T-cell (primary cell): ENCODE measurements at regions not wholly inside any gene's neighbourhood (a gene's known extent, or its start where the extent isn't known, plus 50 kb on each side); places are given as distances from the start of the nearest gene placed in this dataset.
"Not testable (repeated sequence)": the region's sequence is repeated elsewhere in the genome, so short reads cannot be mapped to it uniquely, and the experiment has no call there.

Experiments
- ATAC-seq, 4 experiments: fragments of 200-7000 bp in 3 of 4; fragments of 150-1000 bp in 1 of 4; cut with Tn5 transposase; replicated peaks in 1 of 4; 1 replicate in 3 of 4; 2 replicates in 1 of 4; pipeline ENCODE4 v1.10.0; 2021; ENCODE audit warnings: moderate library complexity in 3 of 4, mild to moderate bottlenecking in 2 of 4, moderate number of reproducible peaks in 1 of 4
- CTCF ChIA-PET, 2 donors: fragments of 300-600 bp; sonication (Branson Sonifier 250); formaldehyde crosslinking; loops; one replicate each; lab custom pipeline; 2022; ENCODE audit warnings: antibody characterized with exemption in 2 of 2; lab: Charles Lee
- POLR2A ChIA-PET, 2 donors: fragments of 300-600 bp; sonication (Branson Sonifier 250); formaldehyde crosslinking; loops; one replicate each; lab custom pipeline; 2022; ENCODE audit warnings: antibody characterized with exemption in 2 of 2; lab: Charles Lee
- DNase-seq, 35 experiments: peaks; one replicate each; pipeline versions ENCODE4 v3.0.0 to v3.0.0-alpha.2; 2013 to 2023
- H3K27ac ChIP-seq: one replicate; pipeline ENCODE4 v1.5.1; 2013; ENCODE audit warnings: low read length
- H3K27me3 ChIP-seq, 2 experiments: replicated peaks in 1 of 2; 1 replicate in 1 of 2; 2 replicates in 1 of 2; pipeline versions ENCODE4 v1.6.1 to v1.7.0; 2013; ENCODE audit warnings: low read length in 1 of 2, mixed read lengths in 1 of 2; ENCODE audit not compliant: control insufficient read depth in 2 of 2, insufficient read depth in 2 of 2; ENCODE audit errors: extremely low read depth in 1 of 2
- H3K36me3 ChIP-seq, 2 donors: 1 replicate in 1 of 2; 2 replicates in 1 of 2; pipeline versions ENCODE4 v1.6.1 to v1.7.0; 2013; ENCODE audit warnings: low read length in 1 of 2; ENCODE audit not compliant: control insufficient read depth in 2 of 2, insufficient read depth in 1 of 2; ENCODE audit errors: extremely low read depth in 1 of 2
- H3K4me1 ChIP-seq, 2 experiments: 1 replicate in 1 of 2; 2 replicates in 1 of 2; pipeline versions ENCODE4 v1.6.1 to v1.7.0; 2013; ENCODE audit warnings: low read length in 2 of 2, mixed read lengths in 1 of 2; ENCODE audit not compliant: insufficient read depth in 2 of 2, control insufficient read depth in 1 of 2; ENCODE audit errors: extremely low read depth in 1 of 2
- H3K4me3 ChIP-seq, 2 donors: 1 replicate in 1 of 2; 2 replicates in 1 of 2; pipeline versions ENCODE4 v1.5.1 to v1.7.0; 2013; ENCODE audit warnings: mild to moderate bottlenecking in 2 of 2, low read length in 1 of 2, moderate library complexity in 1 of 2; ENCODE audit not compliant: control insufficient read depth in 1 of 2; ENCODE audit errors: extremely low read depth in 1 of 2
- H3K9me3 ChIP-seq: 2 replicates; pipeline ENCODE4 v1.7.0; 2013
- H3K27ac Mint-ChIP-seq, 2 donors: one replicate each; pipeline ENCODE4 v1.8.0; 2020 to 2021; ENCODE audit warnings: mild to moderate bottlenecking in 2 of 2, mixed read lengths in 2 of 2
- H3K27me3 Mint-ChIP-seq, 2 donors: one replicate each; pipeline ENCODE4 v1.8.0; 2021 to 2022; ENCODE audit warnings: mixed read lengths in 2 of 2
- H3K36me3 Mint-ChIP-seq: one replicate; pipeline ENCODE4 v1.8.0; 2021; ENCODE audit warnings: mixed read lengths
- H3K4me1 Mint-ChIP-seq, 3 donors: one replicate each; pipeline ENCODE4 v1.8.0; 2020 to 2022; ENCODE audit warnings: mixed read lengths in 3 of 3, mild to moderate bottlenecking in 1 of 3
- H3K4me3 Mint-ChIP-seq, 3 donors: one replicate each; pipeline ENCODE4 v1.8.0; 2020 to 2022; ENCODE audit warnings: mild to moderate bottlenecking in 3 of 3, mixed read lengths in 3 of 3, moderate library complexity in 3 of 3
- H3K9me3 Mint-ChIP-seq, 3 donors: one replicate each; pipeline ENCODE4 v1.8.0; 2020 to 2022; ENCODE audit warnings: mixed read lengths in 3 of 3
- WGBS: methylation state at CpG from one replicate; pipeline ENCODE4 v1.1.5; 2013; ENCODE audit warnings: missing lambda C conversion rate; ENCODE audit not compliant: insufficient coverage; 5-methylcytosine and 5-hydroxymethylcytosine counted together

- H3K4me1 ChIP-seq, ATAC-seq, CTCF ChIA-PET, H3K27ac Mint-ChIP-seq, H3K9me3 Mint-ChIP-seq, H3K27ac ChIP-seq, H3K4me3 ChIP-seq, H3K36me3 Mint-ChIP-seq, H3K36me3 ChIP-seq, POLR2A ChIA-PET, H3K9me3 ChIP-seq, H3K4me1 Mint-ChIP-seq, H3K27me3 Mint-ChIP-seq, H3K27me3 ChIP-seq, DNase-seq, H3K4me3 Mint-ChIP-seq: not testable (repeated sequence)
- no CpG with 5 or more reads among the region's 5 CpGs for WGBS
These were observed 180.9 kb downstream of the CEP170 start for GRCh38 chr1:243074224-243074623.

GRCh38 chr1:243067056-243067455 is 188.0 kb downstream of the CEP170 start:
- CTCF ChIA-PET, POLR2A ChIA-PET, H3K4me1 ChIP-seq, H3K36me3 ChIP-seq, H3K27ac ChIP-seq, H3K9me3 Mint-ChIP-seq, H3K4me3 ChIP-seq, H3K4me3 Mint-ChIP-seq, H3K9me3 ChIP-seq, H3K4me1 Mint-ChIP-seq, H3K27me3 ChIP-seq, H3K27ac Mint-ChIP-seq, ATAC-seq, H3K27me3 Mint-ChIP-seq, DNase-seq, H3K36me3 Mint-ChIP-seq: not testable (repeated sequence)
- WGBS: no CpG with 5 or more reads among the region's 7 CpGs

DNA sequence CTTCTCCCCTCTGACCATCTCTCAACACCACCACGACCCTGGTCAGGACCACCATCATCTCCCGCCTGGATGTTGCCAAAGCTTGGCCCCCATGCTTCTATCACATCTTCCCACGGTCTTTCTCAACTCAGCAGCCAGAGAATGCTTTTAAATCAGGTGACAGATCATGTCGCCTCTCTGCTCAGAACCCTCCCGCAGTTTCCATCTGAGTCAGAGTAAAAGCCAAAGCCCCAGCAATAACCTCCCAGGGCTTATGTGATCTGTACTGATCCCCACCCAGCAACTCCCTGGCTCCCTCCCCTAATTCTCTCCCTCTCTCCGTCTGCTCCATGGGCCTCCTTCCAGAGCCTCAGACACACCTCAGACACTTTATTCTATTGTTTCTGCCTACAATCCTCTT is 193.1 kb downstream of the CEP170 start:
- H3K4me1 ChIP-seq, H3K4me1 Mint-ChIP-seq, H3K27me3 ChIP-seq, H3K4me3 ChIP-seq, H3K9me3 ChIP-seq, H3K4me3 Mint-ChIP-seq, H3K36me3 Mint-ChIP-seq, DNase-seq, H3K27me3 Mint-ChIP-seq, H3K27ac Mint-ChIP-seq, ATAC-seq, CTCF ChIA-PET, H3K36me3 ChIP-seq, H3K9me3 Mint-ChIP-seq, POLR2A ChIA-PET, H3K27ac ChIP-seq: not testable (repeated sequence)
- WGBS: 12% methylated on average over 3 of the region's 6 CpGs

DNA sequence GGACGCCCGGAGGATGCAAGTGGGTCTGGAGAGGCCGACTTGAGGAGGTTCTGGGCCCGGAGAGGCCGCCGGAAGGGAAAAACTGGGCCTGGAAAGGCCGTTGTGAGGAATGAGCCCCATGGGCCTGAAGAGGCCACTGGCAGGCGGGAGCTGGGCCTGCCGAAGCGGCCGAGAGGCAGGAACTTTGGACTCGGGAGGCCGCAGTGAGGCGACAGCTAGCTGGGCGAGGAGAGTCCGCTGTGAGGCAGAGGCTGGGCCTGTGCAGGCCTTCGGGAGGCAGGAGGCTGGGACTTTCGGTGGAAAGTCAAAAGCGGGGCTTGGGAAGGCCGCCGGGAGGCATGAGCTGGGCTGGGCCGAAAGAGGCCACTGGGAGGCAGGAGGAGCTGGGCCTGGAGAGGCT is 199.6 kb downstream of the CEP170 start:
- H3K9me3 Mint-ChIP-seq, H3K4me3 ChIP-seq, H3K4me3 Mint-ChIP-seq, POLR2A ChIA-PET, H3K27me3 Mint-ChIP-seq, ATAC-seq, H3K4me1 ChIP-seq, H3K9me3 ChIP-seq, H3K27ac ChIP-seq, H3K4me1 Mint-ChIP-seq, H3K27me3 ChIP-seq, DNase-seq, CTCF ChIA-PET, H3K36me3 ChIP-seq, H3K27ac Mint-ChIP-seq, H3K36me3 Mint-ChIP-seq: not testable (repeated sequence)
- 88% methylated on average over 11 of the region's 22 CpGs for WGBS

DNA sequence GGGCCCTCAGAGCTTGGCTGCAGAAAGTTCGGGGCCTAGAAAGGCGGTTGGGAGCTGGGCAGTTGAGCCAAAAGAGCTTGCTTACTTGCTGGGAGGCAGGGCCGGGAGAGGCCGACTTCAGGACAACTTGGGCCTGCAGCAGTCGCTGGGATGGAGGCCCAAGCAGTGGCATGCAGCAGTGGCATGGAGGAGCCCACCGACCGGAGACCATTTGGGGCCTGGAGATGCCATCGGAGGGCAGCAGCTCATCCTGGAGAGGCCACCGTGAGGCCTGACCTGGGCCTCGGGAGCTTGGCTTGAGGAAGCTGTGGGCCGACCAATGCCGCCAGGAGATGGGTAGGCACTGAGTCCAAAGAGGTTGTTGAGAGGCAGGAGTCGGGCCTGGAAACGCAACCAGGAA is 200.0 kb downstream of the CEP170 start:
- H3K4me3 Mint-ChIP-seq, H3K27ac ChIP-seq, DNase-seq, H3K36me3 Mint-ChIP-seq, CTCF ChIA-PET, H3K27ac Mint-ChIP-seq, H3K27me3 Mint-ChIP-seq, H3K9me3 ChIP-seq, H3K9me3 Mint-ChIP-seq, H3K4me1 Mint-ChIP-seq, H3K4me3 ChIP-seq, H3K4me1 ChIP-seq, POLR2A ChIA-PET, H3K27me3 ChIP-seq, ATAC-seq, H3K36me3 ChIP-seq: not testable (repeated sequence)
- 94% methylated on average over 14 of the region's 14 CpGs for WGBS

GRCh38 chr1:243054681-243055080 is 200.4 kb downstream of the CEP170 start:
- H3K4me1 Mint-ChIP-seq, H3K27ac ChIP-seq, H3K9me3 ChIP-seq, H3K27me3 Mint-ChIP-seq, ATAC-seq, H3K36me3 Mint-ChIP-seq, H3K27me3 ChIP-seq, H3K36me3 ChIP-seq, H3K4me1 ChIP-seq, H3K9me3 Mint-ChIP-seq, H3K4me3 Mint-ChIP-seq, H3K27ac Mint-ChIP-seq, POLR2A ChIA-PET, CTCF ChIA-PET, H3K4me3 ChIP-seq, DNase-seq: not testable (repeated sequence)
- WGBS: 98% methylated on average over 12 of the region's 20 CpGs

DNA sequence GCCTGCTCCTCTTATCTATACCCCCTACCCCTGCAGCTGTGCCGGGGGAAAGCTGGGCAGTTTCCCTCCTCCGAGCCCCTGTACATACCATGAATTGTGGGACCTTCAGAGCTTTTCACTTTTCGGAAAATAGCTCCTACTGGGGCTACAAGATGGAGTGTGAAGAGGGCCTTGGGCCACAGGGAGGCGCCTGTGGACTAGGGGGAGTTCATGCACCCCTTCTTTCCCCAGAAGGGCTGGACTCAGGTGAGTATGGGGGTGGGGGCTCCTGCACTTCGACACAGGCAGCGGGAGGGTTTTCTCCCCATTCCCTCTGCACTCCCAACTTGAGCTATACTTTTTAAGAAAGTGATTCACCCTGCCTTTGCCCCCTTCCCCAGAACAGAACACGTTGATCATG is 202.0 kb downstream of the CEP170 start:
- H3K4me3 ChIP-seq, H3K36me3 ChIP-seq, CTCF ChIA-PET, H3K4me1 Mint-ChIP-seq, DNase-seq, H3K27me3 Mint-ChIP-seq, H3K4me3 Mint-ChIP-seq, H3K27ac Mint-ChIP-seq, H3K36me3 Mint-ChIP-seq, ATAC-seq, H3K9me3 Mint-ChIP-seq, H3K9me3 ChIP-seq, H3K4me1 ChIP-seq, H3K27me3 ChIP-seq, H3K27ac ChIP-seq, POLR2A ChIA-PET: not testable (repeated sequence)
- WGBS: no CpG with 5 or more reads among the region's 7 CpGs
